HG02763 (cell line): ENCODE measurements at regions not wholly inside any gene's neighbourhood (a gene's known extent, or its start where the extent isn't known, plus 50 kb on each side); places are given as distances from the start of the nearest gene placed in this dataset.

Experiments
- ATAC-seq: cut with Tn5 transposase; IDR thresholded peaks from one replicate; pipeline ENCODE4 v1.9.1; 2021; ENCODE audit warnings: mild to moderate bottlenecking, moderate library complexity; ENCODE audit not compliant: unreplicated experiment

GRCh38 chr1:224846119-224846907 is 83.2 kb upstream of the DNAH14 start:
- no peak for ATAC-seq

- no peak for ATAC-seq
These were observed 79.0 kb upstream of the DNAH14 start for GRCh38 chr1:224850446-224850845.

GRCh38 chr1:224851210-224851847 is 78.1 kb upstream of the DNAH14 start:
- peak; percentile 66 for ATAC-seq

DNA sequence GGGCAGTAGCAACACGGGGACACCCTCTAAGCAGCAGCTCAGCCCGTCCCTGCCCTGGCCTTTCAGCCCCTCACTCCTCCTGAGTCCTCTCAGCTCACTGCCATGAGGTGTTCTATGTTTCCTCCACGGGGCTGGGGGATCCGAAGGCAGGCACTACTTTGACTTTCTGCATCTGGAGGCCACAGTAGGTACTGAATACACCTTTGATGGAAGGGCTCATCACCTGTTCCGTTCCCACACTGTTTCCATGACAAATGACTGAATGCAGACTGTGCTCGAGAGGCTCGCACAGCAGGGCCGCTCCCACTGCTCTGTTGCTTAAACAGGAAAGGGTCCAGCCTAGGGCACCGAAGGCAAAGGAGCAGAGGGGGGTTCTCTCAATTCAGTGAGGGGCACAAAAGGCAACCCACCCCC is 77.6 kb upstream of the DNAH14 start:
- peak; percentile 19 for ATAC-seq

GRCh38 chr1:224852901-224853568 is 76.4 kb upstream of the DNAH14 start:
- ATAC-seq: no peak

DNA sequence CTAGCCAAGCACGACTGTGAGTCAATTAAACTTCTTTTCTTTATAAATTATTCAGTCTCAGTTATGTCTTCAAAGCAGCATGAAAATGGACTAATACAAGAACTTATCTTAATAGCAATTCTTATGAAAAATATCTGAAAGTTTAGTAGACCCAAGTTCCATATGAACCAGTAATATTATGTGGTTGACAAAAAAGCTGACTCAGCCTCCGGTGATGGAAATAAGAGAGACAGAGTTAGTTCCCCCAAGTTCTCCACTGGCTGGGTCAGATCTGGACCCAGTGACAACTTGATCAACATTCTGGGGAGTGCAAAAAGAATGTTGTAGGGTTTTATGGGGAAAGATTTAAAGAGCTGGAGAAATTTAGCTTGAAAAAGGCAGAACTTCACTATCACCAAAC is 72.5 kb upstream of the DNAH14 start:
- ATAC-seq: no peak

DNA sequence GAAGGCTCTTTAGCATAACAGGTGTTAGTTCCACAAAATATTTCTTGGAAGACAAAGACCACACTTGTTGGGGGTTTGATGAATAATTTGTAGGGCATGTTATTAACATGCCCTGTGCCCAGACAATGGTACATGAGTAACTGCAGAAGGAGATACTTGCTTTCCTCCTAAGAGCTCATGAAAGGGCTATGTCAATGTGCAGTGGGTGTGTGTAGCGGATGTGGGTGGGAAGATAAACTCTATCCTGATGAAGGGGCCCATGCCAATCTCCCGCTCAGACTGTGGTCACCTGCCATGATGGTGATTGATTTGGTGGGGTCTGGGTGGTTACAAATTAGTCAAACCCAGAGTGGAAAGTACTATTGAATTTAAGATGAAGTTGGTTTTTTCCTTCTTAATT is 69.8 kb upstream of the DNAH14 start:
- no peak for ATAC-seq

GRCh38 chr1:224860488-224861338 is 68.8 kb upstream of the DNAH14 start:
- no peak for ATAC-seq

GRCh38 chr1:224861339-224861716 is 68.1 kb upstream of the DNAH14 start:
- ATAC-seq: no peak

- ATAC-seq: no peak
These were observed 66.0 kb upstream of the DNAH14 start for GRCh38 chr1:224863486-224863885.

GRCh38 chr1:224864006-224864405 is 65.5 kb upstream of the DNAH14 start:
- ATAC-seq: no peak

DNA sequence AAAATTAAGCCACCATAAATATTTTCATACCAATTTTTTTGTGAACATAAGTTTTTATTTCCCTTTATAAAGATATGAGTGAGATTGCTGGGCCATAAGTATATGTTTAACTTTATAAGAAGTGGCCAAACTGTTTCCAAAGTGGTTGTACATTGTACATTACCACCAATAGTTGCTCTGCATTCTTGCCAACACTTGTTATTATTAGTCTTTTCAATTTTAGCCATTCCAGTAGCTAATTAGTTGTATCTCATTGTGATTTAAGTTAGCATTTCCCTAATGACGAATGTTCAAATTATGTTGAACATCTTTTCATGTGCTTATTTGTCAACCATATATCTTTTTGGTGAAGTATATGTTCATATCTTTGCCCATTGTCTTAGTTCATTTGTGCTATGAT is 64.0 kb upstream of the DNAH14 start:
- no peak for ATAC-seq

DNA sequence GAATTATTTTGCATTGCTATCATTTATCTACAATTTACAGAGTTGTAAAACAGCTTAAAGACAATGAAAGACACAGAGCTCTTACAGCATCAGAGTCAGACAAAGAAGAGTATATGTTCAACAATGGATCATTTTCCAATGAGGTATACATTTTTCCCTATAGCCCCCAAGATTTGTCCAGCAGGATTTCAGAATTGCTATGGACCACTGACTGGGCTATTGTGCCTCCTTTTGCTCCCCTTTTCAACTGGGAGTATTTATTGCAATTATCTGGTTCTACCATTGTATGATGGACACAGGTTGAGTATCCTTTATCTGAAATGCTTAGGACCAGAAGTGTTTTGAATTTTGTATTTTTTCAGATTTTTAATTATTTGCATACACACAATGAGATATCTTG is 62.5 kb upstream of the DNAH14 start:
- ATAC-seq: no peak

DNA sequence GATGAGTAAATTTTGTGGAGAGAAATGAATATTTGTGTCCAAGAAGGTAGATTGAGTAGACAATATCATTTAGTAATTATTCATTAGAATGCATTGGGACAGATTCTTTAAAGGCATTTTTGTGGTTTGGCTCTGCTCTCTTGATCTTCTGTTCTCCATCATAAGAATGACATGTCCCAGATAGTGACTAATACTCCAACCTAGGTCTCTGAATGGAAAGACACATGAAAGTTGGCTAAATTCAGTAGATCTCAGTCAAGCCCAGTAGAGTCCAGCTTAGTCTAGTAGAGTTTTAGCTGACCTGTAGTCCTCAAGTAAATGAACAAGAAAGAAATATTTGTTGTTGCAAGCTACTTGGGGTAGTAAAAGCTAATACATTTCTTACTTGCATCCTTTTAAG is 61.8 kb upstream of the DNAH14 start:
- ATAC-seq: no peak

GRCh38 chr1:224872832-224873433 is 56.5 kb upstream of the DNAH14 start:
- no peak for ATAC-seq

DNA sequence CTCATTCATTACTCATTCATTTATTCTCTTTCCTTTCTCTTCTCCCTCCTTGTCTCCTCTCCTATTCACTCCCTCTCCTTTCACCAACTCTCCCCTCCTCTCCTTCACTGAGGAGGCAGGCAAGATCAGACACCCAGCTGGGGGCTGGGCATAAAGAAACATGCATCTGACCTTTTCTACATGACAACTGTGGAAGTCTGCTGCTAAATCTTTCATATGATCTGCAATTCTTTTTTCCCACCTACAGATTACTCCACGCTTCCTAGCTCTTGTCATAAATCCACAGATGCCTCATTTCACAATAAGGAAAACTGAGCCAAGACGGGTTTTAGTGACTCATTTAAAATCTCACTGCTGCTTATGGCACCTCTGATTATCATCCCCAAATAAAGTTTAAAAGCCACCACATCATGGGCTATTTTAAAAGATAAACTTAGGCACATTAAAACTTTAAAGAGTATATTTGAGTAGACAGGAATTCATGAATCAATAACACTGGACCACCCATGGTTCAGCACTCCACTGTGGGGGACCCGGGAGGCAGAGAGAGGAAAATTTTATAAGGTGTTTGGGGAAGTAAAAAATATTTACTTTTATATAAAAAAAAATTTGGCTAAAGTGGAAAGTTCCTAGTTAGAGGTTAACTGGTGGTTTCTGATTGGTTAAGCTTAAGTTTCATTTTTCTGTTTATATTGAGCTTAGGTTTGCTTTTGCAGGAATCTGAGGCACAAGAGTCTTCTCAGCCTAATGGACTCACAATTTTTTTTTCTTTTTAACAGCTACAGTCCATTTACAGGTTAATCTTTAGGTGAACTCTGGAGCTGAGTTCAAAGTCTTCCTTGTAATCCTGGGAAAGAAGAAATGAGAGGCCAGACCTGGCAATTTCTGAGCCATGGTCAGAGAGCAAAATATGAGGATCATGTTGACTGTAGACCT is 55.8 kb upstream of the DNAH14 start:
- ATAC-seq: no peak

DNA sequence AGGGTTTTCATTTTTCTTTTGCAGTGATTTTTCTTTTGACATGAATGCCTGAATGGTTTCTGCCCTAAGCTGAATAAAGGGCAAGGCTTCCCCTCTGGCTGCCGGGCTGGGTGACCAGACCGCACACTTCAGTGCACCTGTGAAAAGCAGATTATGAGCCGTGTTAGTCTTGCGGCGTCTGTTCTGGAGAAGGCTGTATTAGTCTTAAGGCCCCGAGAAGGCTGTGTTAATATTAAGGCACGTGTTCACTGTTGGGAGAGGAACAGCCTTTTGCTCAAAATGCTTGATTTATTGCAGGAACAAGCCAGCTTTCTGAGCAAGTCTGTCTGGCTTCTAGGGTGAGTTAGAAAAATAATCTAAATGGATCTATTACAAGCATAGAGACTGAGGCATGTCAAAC is 54.7 kb upstream of the DNAH14 start:
- ATAC-seq: no peak

DNA sequence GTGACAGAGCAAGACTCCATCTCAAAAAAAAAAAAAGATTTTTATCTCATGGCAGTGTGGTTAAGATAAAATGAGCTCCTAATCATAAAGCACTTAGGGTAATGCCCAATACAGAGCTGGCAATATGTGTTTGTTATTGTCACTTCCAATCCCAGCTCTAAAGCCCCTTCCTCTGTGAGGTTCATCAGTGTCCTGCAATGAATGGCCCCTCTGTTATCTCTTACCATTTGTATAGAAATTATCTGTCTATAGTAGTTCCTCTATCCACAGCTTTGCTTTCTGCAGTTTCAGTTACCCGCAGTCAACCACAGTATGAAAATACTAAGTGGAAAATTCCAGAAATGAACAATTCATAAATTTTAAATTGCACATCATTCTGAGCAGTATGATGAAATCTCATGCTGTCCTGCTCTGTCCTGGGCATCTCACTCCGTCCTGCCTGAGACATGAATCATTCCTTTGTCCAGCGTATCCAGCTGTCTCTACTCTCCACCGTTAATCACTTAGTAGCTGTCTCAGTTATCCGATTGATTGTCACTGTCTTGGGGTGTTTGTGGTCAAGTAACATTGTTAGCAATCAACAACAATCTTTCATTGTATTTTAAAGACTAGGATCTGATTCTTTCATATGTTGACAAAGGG is 50.2 kb upstream of the DNAH14 start:
- no peak for ATAC-seq
